Type B pancreatic cell (in vitro differentiated cells): ENCODE measurements at regions not wholly inside any gene's neighbourhood (a gene's known extent, or its start where the extent isn't known, plus 50 kb on each side); places are given as distances from the start of the nearest gene placed in this dataset.
"Not testable (repeated sequence)": the region's sequence is repeated elsewhere in the genome, so short reads cannot be mapped to it uniquely, and the experiment has no call there.

Source experiments
- DNase-seq: peaks from one replicate; pipeline ENCODE4 v3.0.0; 2021; ENCODE audit warnings: mixed read lengths; ENCODE audit not compliant: unreplicated experiment; ENCODE audit errors: extremely low spot score
- H3K27ac Mint-ChIP-seq: 2 replicates; pipeline ENCODE4 v1.8.0; 2021; ENCODE audit warnings: mild to moderate bottlenecking, mixed read lengths
- H3K27me3 Mint-ChIP-seq: 2 replicates; pipeline ENCODE4 v1.8.0; 2021; ENCODE audit warnings: mixed read lengths
- H3K36me3 Mint-ChIP-seq: 2 replicates; pipeline ENCODE4 v1.8.0; 2021; ENCODE audit warnings: mixed read lengths
- H3K4me1 Mint-ChIP-seq: one replicate; pipeline ENCODE4 v1.8.0; 2021; ENCODE audit warnings: mixed read lengths; ENCODE audit not compliant: unreplicated experiment
- H3K4me3 Mint-ChIP-seq: 2 replicates; pipeline ENCODE4 v1.8.0; 2021; ENCODE audit warnings: mild to moderate bottlenecking, mixed read lengths
- H3K9me3 Mint-ChIP-seq: 2 replicates; pipeline ENCODE4 v1.8.0; 2021; ENCODE audit warnings: mixed read lengths
- TF ChIP-seq, protein P1 (sequence below): fragments of 200-600 bp; sonication (generic); conservative IDR thresholded peaks from 2 replicates; pipeline ENCODE4 v1.5.0; 2021; ENCODE audit warnings: antibody characterized with exemption, mild to moderate bottlenecking

DNA sequence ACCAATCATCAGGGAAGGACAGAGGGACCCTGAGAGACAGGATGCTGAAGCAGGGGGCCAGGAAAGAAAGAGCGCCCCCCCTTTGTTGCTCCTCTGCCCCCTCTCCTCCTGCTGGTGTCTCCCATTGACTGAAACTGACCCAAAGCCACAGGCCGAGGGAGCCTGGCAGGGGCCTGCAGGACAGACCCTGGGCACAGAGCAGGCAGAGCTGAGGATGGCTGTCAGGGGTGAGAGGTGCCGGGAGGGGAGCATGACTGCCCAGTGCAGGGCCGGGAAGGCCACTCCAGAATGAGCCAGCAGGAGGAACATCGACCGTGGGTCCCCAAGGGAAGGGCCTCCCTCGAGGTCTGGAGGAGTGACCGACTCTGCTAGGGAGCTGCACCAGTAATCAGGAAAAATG lies 427.8 kb downstream of the PREX1 start:
- peaks cover 42% of the 10 kb centered on the region for H3K4me1 Mint-ChIP-seq
- no peaks in the 10 kb centered on the region for H3K9me3 Mint-ChIP-seq
- no peak overlapping the region for H3K27ac Mint-ChIP-seq
- TF ChIP-seq, protein P1, sequence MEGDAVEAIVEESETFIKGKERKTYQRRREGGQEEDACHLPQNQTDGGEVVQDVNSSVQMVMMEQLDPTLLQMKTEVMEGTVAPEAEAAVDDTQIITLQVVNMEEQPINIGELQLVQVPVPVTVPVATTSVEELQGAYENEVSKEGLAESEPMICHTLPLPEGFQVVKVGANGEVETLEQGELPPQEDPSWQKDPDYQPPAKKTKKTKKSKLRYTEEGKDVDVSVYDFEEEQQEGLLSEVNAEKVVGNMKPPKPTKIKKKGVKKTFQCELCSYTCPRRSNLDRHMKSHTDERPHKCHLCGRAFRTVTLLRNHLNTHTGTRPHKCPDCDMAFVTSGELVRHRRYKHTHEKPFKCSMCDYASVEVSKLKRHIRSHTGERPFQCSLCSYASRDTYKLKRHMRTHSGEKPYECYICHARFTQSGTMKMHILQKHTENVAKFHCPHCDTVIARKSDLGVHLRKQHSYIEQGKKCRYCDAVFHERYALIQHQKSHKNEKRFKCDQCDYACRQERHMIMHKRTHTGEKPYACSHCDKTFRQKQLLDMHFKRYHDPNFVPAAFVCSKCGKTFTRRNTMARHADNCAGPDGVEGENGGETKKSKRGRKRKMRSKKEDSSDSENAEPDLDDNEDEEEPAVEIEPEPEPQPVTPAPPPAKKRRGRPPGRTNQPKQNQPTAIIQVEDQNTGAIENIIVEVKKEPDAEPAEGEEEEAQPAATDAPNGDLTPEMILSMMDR: no peak
- no peak for DNase-seq
- H3K4me3 Mint-ChIP-seq: no peak overlapping the region
- H3K36me3 Mint-ChIP-seq: no peaks in the 10 kb centered on the region
- peaks cover 16% of the 10 kb centered on the region for H3K27me3 Mint-ChIP-seq

DNA sequence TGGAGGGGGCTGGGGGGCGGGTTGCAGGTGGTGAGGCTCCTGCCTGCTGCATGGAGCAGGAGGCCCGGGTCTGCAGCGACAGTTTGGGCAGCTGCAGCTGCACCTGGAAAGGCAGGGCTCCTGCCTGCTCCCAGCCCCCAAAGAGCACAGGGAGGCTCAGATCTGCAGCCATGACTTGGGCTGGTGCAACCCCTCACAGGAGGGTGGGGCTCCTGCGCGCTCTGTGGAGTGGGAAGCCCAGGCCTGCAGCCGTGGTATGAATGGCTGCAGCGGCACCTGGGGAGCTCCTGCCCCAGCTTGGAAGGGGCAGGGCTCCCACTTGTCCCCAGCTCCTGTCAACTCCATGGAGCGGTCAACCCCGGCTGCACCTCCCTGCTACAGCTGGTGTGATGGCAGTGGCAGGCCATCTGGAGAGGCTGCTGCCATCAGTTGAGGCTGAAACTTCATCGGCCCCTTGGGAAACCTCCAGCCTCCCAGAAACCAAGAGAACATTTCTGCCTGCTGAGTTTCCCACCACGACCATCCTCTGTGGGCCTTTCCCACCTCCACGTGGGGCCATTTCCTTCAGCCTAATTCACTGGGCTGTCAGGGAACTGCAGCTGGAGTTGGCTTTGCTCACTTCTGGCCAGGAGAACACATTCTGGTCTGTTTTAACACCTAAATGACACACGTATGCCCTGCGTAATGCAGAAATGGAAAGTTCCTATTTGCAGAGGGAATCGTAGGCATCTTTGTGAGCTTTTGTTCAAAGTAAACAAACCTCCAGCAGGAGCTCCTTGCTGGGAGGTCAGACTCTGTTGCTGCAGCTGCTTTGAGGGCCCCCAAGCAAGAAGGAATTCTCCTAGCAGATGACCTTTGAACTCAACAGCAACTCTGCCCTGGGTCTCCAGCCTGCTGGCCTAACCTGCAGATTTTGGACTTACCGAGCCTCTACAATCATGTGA lies 429.0 kb downstream of the PREX1 start:
- Mint-ChIP-seq H3K4me1 (peaks cover 52% of the 10 kb centered on the region), H3K36me3 (no peaks in the 10 kb centered on the region), H3K4me3 (no peak overlapping the region), H3K27me3 (peaks cover 21% of the 10 kb centered on the region), H3K27ac (peak overlapping the region; percentile 3), H3K9me3 (no peaks in the 10 kb centered on the region)
- DNase-seq: no peak
- TF ChIP-seq, protein P1: no peak

DNA sequence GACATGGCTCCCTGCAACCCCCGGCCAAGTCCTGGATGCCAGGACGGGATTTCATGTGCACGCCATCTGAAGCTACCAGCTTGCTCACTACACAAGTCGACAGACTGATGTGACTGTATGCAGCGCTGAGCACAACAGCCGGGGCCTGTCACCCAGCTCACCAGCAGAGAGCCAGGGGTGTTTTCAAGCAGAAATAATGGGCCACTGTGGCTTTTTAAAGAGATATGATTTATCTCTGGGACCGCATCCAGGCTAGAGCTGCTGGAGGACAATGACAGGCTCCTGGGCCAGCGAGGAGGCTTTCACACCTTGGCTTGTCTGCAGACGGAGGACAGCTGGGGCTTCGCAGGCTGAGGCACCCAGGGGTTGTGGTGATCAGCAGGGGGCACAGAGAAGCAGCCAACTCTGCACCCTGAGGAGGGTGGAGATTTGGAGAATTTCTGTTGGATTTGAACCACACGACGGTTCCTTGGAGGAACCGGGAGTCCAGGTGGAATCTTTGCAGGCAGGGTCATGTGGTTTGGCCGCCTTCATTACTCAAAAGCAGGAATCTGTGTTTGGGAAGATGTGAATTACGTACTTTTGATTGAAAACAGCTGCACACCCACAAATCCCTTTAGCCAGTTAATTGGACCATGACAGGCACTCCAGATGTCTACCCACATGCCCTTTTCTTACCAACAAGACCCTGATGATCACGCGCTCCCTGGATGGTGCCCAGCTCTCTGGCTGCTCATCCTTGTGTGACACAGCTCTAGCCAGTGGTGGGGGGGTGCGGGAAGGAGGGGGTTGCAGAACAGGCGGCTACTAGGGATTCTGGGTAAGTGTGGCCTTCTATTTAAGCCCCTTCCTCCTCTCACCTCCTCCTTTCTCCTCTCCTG lies 430.6 kb downstream of the PREX1 start:
- H3K27ac Mint-ChIP-seq, H3K4me3 Mint-ChIP-seq, DNase-seq, H3K9me3 Mint-ChIP-seq, H3K36me3 Mint-ChIP-seq: not testable (repeated sequence)
- Mint-ChIP-seq H3K27me3 (peaks cover 21% of the 10 kb centered on the region), H3K4me1 (peaks cover 55% of the 10 kb centered on the region)

DNA sequence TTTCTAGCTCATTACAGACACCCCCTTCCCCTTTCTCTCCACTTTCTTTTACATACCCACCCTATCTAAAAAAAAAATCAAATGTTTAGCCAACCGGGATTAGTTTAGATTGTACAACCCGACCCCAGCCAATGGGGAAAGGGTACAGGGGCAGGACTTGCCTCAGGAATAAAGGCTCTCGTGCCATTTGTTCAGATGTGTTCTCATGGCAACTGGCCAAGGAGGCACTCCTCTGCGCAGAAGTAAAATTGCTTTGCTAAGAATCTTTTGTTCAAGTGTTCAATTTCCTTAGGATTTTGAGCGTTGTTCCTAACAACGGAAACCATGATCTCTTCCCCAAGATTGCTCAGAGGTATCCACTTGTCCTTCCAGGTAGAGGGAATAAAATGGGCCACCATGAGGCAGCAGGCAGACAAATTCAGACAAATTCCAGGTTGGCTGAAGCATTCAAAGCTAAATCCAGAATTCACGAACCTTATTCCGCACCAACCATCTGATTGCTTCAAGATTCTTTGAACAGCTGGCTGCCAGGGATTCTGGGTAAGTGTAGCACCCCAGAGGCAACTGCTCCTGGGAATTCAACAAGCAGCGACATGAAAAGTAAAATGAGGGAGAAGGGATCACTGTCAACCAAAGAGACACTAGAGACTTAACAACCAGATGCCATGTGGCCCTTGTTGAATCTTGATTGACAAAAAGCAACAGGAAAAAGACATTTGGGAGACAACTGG lies 431.8 kb downstream of the PREX1 start:
- Mint-ChIP-seq H3K9me3 (peaks cover 6% of the 10 kb centered on the region), H3K27me3 (peaks cover 14% of the 10 kb centered on the region), H3K4me1 (peaks cover 54% of the 10 kb centered on the region), H3K36me3 (peaks cover 6% of the 10 kb centered on the region), H3K4me3 (peak overlapping the region; percentile 12), H3K27ac (peak overlapping the region; percentile 41)
- no peak for DNase-seq
- TF ChIP-seq, protein P1: no peak

DNA sequence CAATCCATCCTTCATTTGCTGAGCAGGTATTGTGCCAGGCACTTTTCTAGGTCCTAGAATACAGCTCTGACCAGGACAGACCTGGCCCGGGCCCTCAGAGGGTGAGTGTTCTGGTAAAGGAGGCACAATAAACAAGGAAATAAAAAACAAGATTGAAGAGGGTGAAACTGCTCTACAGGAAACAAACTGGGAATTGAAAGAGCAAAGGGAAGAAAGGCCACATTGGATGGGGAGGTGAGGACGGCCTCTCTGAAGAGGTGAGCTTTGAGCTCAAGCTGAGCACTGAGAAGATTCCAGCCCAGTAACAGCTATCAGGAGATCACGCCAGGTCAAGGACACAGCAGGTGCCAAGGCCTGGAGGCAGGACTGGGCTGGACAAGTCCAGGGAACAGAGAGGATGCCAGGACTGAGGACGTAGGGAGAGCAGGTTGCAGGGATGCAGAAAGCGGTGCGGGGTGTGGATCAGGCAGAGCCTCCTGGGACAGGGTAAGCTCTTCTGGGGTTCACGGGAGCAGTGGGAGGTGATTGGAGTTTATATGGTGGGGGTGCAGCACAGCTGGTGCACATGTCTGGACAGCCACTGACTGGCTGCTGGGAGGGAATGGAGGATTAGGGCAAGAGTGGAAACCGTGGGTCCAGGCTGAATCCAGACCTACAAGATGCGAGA lies 433.3 kb downstream of the PREX1 start:
- H3K9me3 Mint-ChIP-seq: peaks cover 6% of the 10 kb centered on the region
- no peak overlapping the region for H3K4me3 Mint-ChIP-seq
- peaks cover 6% of the 10 kb centered on the region for H3K36me3 Mint-ChIP-seq
- DNase-seq: no peak
- peak overlapping the region; percentile 45 for H3K27ac Mint-ChIP-seq
- H3K4me1 Mint-ChIP-seq: peaks cover 48% of the 10 kb centered on the region
- peaks cover 14% of the 10 kb centered on the region for H3K27me3 Mint-ChIP-seq
- TF ChIP-seq, protein P1: no peak
